Thyroid gland (tissue), 4 donors: ENCODE measurements at regions not wholly inside any gene's neighbourhood (a gene's known extent, or its start where the extent isn't known, plus 50 kb on each side); places are given as distances from the start of the nearest gene placed in this dataset.

Source experiments
- POLR2A ChIP-seq, 2 donors: fragments of 450-650 bp; IDR thresholded peaks; one replicate each; pipeline ENCODE4 v1.6.1; 2017; ENCODE audit warnings: antibody characterized with exemption in 2 of 2, mild to moderate bottlenecking in 2 of 2, moderate library complexity in 1 of 2
- TF ChIP-seq, protein P1 (sequence below), 6 experiments: fragments of 200-600 bp in 3 of 6; fragments of 450-650 bp in 3 of 6; sonication (generic) in 3 of 6; IDR thresholded peaks; one replicate each; pipeline ENCODE4 v1.5.1; 2016 to 2019; ENCODE audit warnings: antibody characterized with exemption in 6 of 6, mild to moderate bottlenecking in 2 of 6, inconsistent platforms in 1 of 6, moderate library complexity in 1 of 6

DNA sequence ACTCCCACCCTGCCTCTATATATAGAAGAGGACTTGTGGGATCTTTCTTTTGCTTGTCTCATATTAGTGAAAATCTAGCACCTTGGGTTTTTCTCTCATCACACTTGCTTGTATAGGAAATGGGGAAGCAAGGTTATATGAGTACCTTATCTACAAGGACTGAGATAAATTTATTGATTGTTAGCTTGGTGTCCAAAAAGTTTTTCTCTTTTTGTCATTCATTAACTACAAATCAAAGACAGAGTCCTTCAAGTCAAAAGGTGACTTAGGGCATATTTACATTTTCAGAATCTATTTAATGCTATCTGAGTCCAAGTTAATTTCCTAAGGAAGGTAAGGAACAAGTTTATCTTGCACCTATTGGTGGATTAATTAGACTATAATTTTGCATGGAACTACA is 92.7 kb downstream of the SNAPC1 start:
- TF ChIP-seq, protein P1, sequence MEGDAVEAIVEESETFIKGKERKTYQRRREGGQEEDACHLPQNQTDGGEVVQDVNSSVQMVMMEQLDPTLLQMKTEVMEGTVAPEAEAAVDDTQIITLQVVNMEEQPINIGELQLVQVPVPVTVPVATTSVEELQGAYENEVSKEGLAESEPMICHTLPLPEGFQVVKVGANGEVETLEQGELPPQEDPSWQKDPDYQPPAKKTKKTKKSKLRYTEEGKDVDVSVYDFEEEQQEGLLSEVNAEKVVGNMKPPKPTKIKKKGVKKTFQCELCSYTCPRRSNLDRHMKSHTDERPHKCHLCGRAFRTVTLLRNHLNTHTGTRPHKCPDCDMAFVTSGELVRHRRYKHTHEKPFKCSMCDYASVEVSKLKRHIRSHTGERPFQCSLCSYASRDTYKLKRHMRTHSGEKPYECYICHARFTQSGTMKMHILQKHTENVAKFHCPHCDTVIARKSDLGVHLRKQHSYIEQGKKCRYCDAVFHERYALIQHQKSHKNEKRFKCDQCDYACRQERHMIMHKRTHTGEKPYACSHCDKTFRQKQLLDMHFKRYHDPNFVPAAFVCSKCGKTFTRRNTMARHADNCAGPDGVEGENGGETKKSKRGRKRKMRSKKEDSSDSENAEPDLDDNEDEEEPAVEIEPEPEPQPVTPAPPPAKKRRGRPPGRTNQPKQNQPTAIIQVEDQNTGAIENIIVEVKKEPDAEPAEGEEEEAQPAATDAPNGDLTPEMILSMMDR (IDR thresholded peaks at IDR 0.05) = no peak
- no peak for TF ChIP-seq POLR2A (IDR thresholded peaks at IDR 0.05)
